IMR-90 (cell line): ENCODE measurements at regions not wholly inside any gene's neighbourhood (a gene's known extent, or its start where the extent isn't known, plus 50 kb on each side); places are given as distances from the start of the nearest gene placed in this dataset.

Experiments used
- ATAC-seq: fragments of 200-7000 bp; cut with Tn5 transposase; 2 replicates; pipeline ENCODE4 v1.9.1; 2020; ENCODE audit warnings: low read depth, mild to moderate bottlenecking, moderate library complexity
- BruUV-seq: library from RNA; stranded (reverse); fragments of 400-500 nt; replicated peaks from 2 replicates; lab custom pipeline; 2021; lab: Mats Ljungman, UMichigan
- CTCF ChIA-PET: fragments of 300-600 bp; formaldehyde crosslinking; extraction: SDS; loops from one replicate; lab custom pipeline; 2021; ENCODE audit warnings: antibody characterized with exemption; lab: Yijun Ruan, JAX
- POLR2A ChIA-PET: fragments of 300-600 bp; sonication (Branson Sonifier 250); formaldehyde crosslinking; loops from one replicate; lab custom pipeline; 2022; ENCODE audit warnings: antibody characterized with exemption; ENCODE audit not compliant: unreplicated experiment; lab: Charles Lee
- DNase-seq: peaks from one replicate; pipeline ENCODE4 v3.0.0; 2013
- H2AFZ ChIP-seq: replicated peaks from 2 replicates; pipeline ENCODE3; 2013; ENCODE audit warnings: low read length, mild to moderate bottlenecking; ENCODE audit not compliant: poor library complexity
- H2AK5ac ChIP-seq: 2 replicates; pipeline ENCODE4 v1.6.1; 2013; ENCODE audit warnings: low read depth, low read length, inconsistent platforms
- H2AK9ac ChIP-seq: replicated peaks from 2 replicates; pipeline ENCODE3; 2013; ENCODE audit warnings: mild to moderate bottlenecking, low read depth, low read length, moderate library complexity; ENCODE audit not compliant: poor library complexity
- H2BK120ac ChIP-seq: 2 replicates; pipeline ENCODE4 v1.6.1; 2013; ENCODE audit warnings: low read depth, low read length, inconsistent platforms
- H2BK15ac ChIP-seq: 3 replicates; pipeline ENCODE4 v1.6.1; 2013; ENCODE audit warnings: low read depth, low read length, inconsistent platforms
- H2BK20ac ChIP-seq: 2 replicates; pipeline ENCODE4 v1.6.1; 2013; ENCODE audit warnings: low read depth, mild to moderate bottlenecking, inconsistent platforms, low read length, moderate library complexity
- H2BK5ac ChIP-seq: 2 replicates; pipeline ENCODE4 v1.6.1; 2013; ENCODE audit warnings: mild to moderate bottlenecking, low read depth, low read length, inconsistent platforms; ENCODE audit not compliant: poor library complexity, severe bottlenecking
- H3K14ac ChIP-seq: replicated peaks from 2 replicates; pipeline ENCODE4 v1.6.1; 2013; ENCODE audit warnings: low read depth, low read length, inconsistent platforms
- H3K18ac ChIP-seq: 2 replicates; pipeline ENCODE4 v1.6.1; 2013; ENCODE audit warnings: low read depth, low read length, control low read depth
- H3K23ac ChIP-seq: 2 replicates; pipeline ENCODE4 v1.6.1; 2013; ENCODE audit warnings: low read depth, low read length, inconsistent platforms
- H3K27ac ChIP-seq: 2 replicates; pipeline ENCODE4 v1.5.1; 2013; ENCODE audit warnings: mild to moderate bottlenecking, control low read depth, low read length; ENCODE audit not compliant: insufficient read depth
- H3K27me3 ChIP-seq: 2 replicates; pipeline ENCODE4 v1.6.1; 2013; ENCODE audit warnings: low read length; ENCODE audit not compliant: control insufficient read depth, insufficient read depth
- H3K36me3 ChIP-seq: 2 replicates; pipeline ENCODE4 v1.6.1; 2013; ENCODE audit warnings: low read length, mixed read lengths; ENCODE audit not compliant: control insufficient read depth, insufficient read depth
- H3K4ac ChIP-seq: 2 replicates; pipeline ENCODE4 v1.6.1; 2013; ENCODE audit warnings: low read depth, low read length, inconsistent platforms
- H3K4me1 ChIP-seq: 2 replicates; pipeline ENCODE4 v1.6.1; 2013; ENCODE audit warnings: low read length, mixed read lengths; ENCODE audit not compliant: control insufficient read depth, insufficient read depth
- H3K4me2 ChIP-seq: 2 replicates; pipeline ENCODE4 v1.6.1; 2013; ENCODE audit warnings: low read depth, mild to moderate bottlenecking, control low read depth, low read length, moderate library complexity
- H3K4me3 ChIP-seq: 2 replicates; pipeline ENCODE4 v1.5.1; 2013; ENCODE audit warnings: low read depth, mild to moderate bottlenecking, control low read depth, low read length, moderate library complexity; ENCODE audit not compliant: insufficient read depth
- H3K56ac ChIP-seq: 2 replicates; pipeline ENCODE4 v1.6.1; 2013; ENCODE audit warnings: low read length, inconsistent platforms; ENCODE audit not compliant: insufficient read depth; ENCODE audit errors: extremely low read depth
- H3K79me1 ChIP-seq, 2 experiments: 2 replicates each; pipeline ENCODE4 v1.6.1; 2013; ENCODE audit warnings: low read length in 2 of 2, inconsistent platforms in 1 of 2, low read depth in 1 of 2
- H3K9ac ChIP-seq: 2 replicates; pipeline ENCODE4 v1.6.1; 2013; ENCODE audit warnings: low read depth, low read length, control low read depth
- H3K9me1 ChIP-seq: 2 replicates; pipeline ENCODE4 v1.6.1; 2013; ENCODE audit warnings: low read length, inconsistent platforms; ENCODE audit not compliant: insufficient read depth
- H3K9me3 ChIP-seq: 2 replicates; pipeline ENCODE4 v1.6.1; 2013; ENCODE audit warnings: low read length; ENCODE audit not compliant: control insufficient read depth, insufficient read depth
- H4K20me1 ChIP-seq: 2 replicates; pipeline ENCODE4 v1.6.1; 2013; ENCODE audit warnings: low read length, inconsistent platforms; ENCODE audit not compliant: insufficient read depth
- H4K5ac ChIP-seq: 2 replicates; pipeline ENCODE4 v1.6.1; 2013; ENCODE audit warnings: mild to moderate bottlenecking, low read depth, low read length, control low read depth
- H4K8ac ChIP-seq, 2 experiments: 2 replicates each; pipeline ENCODE4 v1.6.1; 2013; ENCODE audit warnings: low read depth in 2 of 2, low read length in 2 of 2, control low read depth in 1 of 2, inconsistent platforms in 1 of 2
- H4K91ac ChIP-seq: 2 replicates; pipeline ENCODE4 v1.6.1; 2013; ENCODE audit warnings: low read depth, low read length, inconsistent platforms; ENCODE audit not compliant: insufficient read depth
- BHLHE40 ChIP-seq: fragments of 150-350 bp; IDR thresholded peaks from 2 replicates; pipeline ENCODE4 v1.6.1; 2016; ENCODE audit warnings: mild to moderate bottlenecking, low read depth, low read length
- CEBPB ChIP-seq: IDR thresholded peaks from 2 replicates; pipeline ENCODE4 v1.6.1; 2012; ENCODE audit warnings: low read depth, low read length, improper control_type of control experiment
- CHD1 ChIP-seq: IDR thresholded peaks from 2 replicates; pipeline ENCODE4 v1.6.1; 2012; ENCODE audit warnings: low read depth, low read length, improper control_type of control experiment
- CTCF ChIP-seq: conservative IDR thresholded peaks from 2 replicates; pipeline ENCODE4 v1.5.1; 2012; ENCODE audit warnings: mild to moderate bottlenecking, low read depth, low read length, improper control_type of control experiment
- FOS ChIP-seq: fragments of 150-350 bp; IDR thresholded peaks from 2 replicates; pipeline ENCODE4 v1.6.1; 2016; ENCODE audit warnings: low read depth, low read length
- MAFK ChIP-seq: IDR thresholded peaks from 2 replicates; pipeline ENCODE4 v1.6.1; 2012; ENCODE audit warnings: low read depth, low read length, improper control_type of control experiment
- MAZ ChIP-seq: IDR thresholded peaks from 2 replicates; pipeline ENCODE4 v1.6.1; 2012; ENCODE audit warnings: low read depth, mild to moderate bottlenecking, low read length, improper control_type of control experiment, moderate library complexity, borderline replicate concordance
- MXI1 ChIP-seq: IDR thresholded peaks from 2 replicates; pipeline ENCODE4 v1.6.1; 2012; ENCODE audit warnings: low read depth, mild to moderate bottlenecking, low read length, moderate library complexity, borderline replicate concordance
- NFE2L2 ChIP-seq: fragments of 150-350 bp; IDR thresholded peaks from 2 replicates; pipeline ENCODE4 v1.6.1; 2016; ENCODE audit warnings: low read depth, mild to moderate bottlenecking, low read length
- POLR2A ChIP-seq: IDR thresholded peaks from 2 replicates; pipeline ENCODE4 v1.6.1; 2012; ENCODE audit warnings: mild to moderate bottlenecking, low read depth, low read length
- RAD21 ChIP-seq: IDR thresholded peaks from 2 replicates; pipeline ENCODE4 v1.6.1; 2012; ENCODE audit warnings: low read length, improper control_type of control experiment
- RCOR1 ChIP-seq: IDR thresholded peaks from 2 replicates; pipeline ENCODE4 v1.6.1; 2012; ENCODE audit warnings: mild to moderate bottlenecking, low read length, improper control_type of control experiment; ENCODE audit not compliant: insufficient replicate concordance
- RFX5 ChIP-seq: IDR thresholded peaks from 2 replicates; pipeline ENCODE4 v1.8.0; 2012; ENCODE audit warnings: low read depth, mild to moderate bottlenecking, low read length, moderate library complexity
- SMC3 ChIP-seq: fragments of 150-350 bp; IDR thresholded peaks from 2 replicates; pipeline ENCODE4 v1.6.1; 2016; ENCODE audit warnings: low read depth, mild to moderate bottlenecking, antibody characterized with exemption, low read length, moderate library complexity
- USF2 ChIP-seq: fragments of 150-350 bp; IDR thresholded peaks from 2 replicates; pipeline ENCODE4 v1.6.1; 2017; ENCODE audit warnings: mild to moderate bottlenecking, antibody characterized with exemption, low read length, low read depth
- WGBS, 2 experiments: methylation state at CpG; one replicate each; pipeline versions ENCODE4 v1.1.5 to v1.1.7; 2013; ENCODE audit warnings: missing lambda C conversion rate in 2 of 2; ENCODE audit not compliant: insufficient read length in 1 of 2; ENCODE audit errors: extremely low coverage in 2 of 2; 5-methylcytosine and 5-hydroxymethylcytosine counted together
- dilution Hi-C: fragments of 300-500 bp; cut with HindIII; formaldehyde crosslinking; loops from one replicate; pipeline ENCODE4 v1.14.3; 2018; ENCODE audit warnings: low sequenced_read_pairs; ENCODE audit not compliant: unreplicated experiment
- in situ Hi-C: fragments of 300-500 bp; cut with MboI; formaldehyde crosslinking; loops from 3 replicates; pipeline ENCODE4 v1.14.3; 2019; ENCODE audit warnings: low sequenced_read_pairs, inconsistent platforms, mixed read lengths
- intact Hi-C: fragments of 100-400 bp; cut with micrococcal nuclease; formaldehyde crosslinking; loops from 2 replicates; pipeline ENCODE4 v1.10.0; 2022
- TF ChIP-seq, protein P1 (sequence below): fragments of 150-350 bp; IDR thresholded peaks from 2 replicates; pipeline ENCODE4 v1.6.1; 2016; ENCODE audit warnings: low read depth, mild to moderate bottlenecking, low read length, moderate library complexity, borderline replicate concordance

- Histone ChIP-seq H3K4me1 (no peaks in the 10 kb centered on the region), H3K18ac (no peak overlapping the region), H2BK15ac (no peak overlapping the region), H4K8ac (no peak overlapping the region), H4K20me1 (no peaks in the 10 kb centered on the region), H3K4me3 (no peak overlapping the region), H2BK120ac (no peak overlapping the region), H3K27ac (no peak overlapping the region), H2AFZ (no peak overlapping the region), H3K56ac (no peak overlapping the region), H3K9me1 (no peaks in the 10 kb centered on the region), H2BK5ac (no peak overlapping the region), H3K9ac (no peak overlapping the region), H3K9me3 (no peaks in the 10 kb centered on the region), H3K4me2 (no peak overlapping the region), H4K5ac (no peak overlapping the region), H3K4ac (no peak overlapping the region), H2AK9ac (no peak overlapping the region), H3K14ac (no peak overlapping the region), H3K79me1 (no peaks in the 10 kb centered on the region), H3K36me3 (no peaks in the 10 kb centered on the region), H3K27me3 (no peaks in the 10 kb centered on the region), H2AK5ac (no peak overlapping the region), H2BK20ac (no peak overlapping the region), H3K23ac (no peak overlapping the region), H4K91ac (no peak overlapping the region)
- WGBS, 2 experiments, result no CpG with 5 or more reads among the region's 4 CpGs
- no peak for ATAC-seq
- DNase-seq, result no peak
- intact Hi-C loops, result no loop called here
- POLR2A ChIA-PET, result no interaction called here
- TF ChIP-seq CEBPB (no peak), RCOR1 (no peak), MAFK (no peak), CTCF (no peak), MXI1 (no peak), RAD21 (no peak), NFE2L2 (no peak), CHD1 (no peak), RFX5 (no peak), POLR2A (no peak), BHLHE40 (no peak), MAZ (no peak), USF2 (no peak), FOS (no peak), SMC3 (no peak)
- TF ChIP-seq, protein P1, sequence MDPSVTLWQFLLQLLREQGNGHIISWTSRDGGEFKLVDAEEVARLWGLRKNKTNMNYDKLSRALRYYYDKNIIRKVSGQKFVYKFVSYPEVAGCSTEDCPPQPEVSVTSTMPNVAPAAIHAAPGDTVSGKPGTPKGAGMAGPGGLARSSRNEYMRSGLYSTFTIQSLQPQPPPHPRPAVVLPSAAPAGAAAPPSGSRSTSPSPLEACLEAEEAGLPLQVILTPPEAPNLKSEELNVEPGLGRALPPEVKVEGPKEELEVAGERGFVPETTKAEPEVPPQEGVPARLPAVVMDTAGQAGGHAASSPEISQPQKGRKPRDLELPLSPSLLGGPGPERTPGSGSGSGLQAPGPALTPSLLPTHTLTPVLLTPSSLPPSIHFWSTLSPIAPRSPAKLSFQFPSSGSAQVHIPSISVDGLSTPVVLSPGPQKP, result no peak
- in situ Hi-C loops, result no loop called here
- dilution Hi-C loops, result no loop called here
- CTCF ChIA-PET, result no interaction called here
- no TSS peak for BruUV-seq
These were observed 1387.6 kb upstream of the ACVR2A start for GRCh38 chr2:146457221-146457620.
